ENCODE measurements at regions not wholly inside any gene's neighbourhood (a gene's known extent, or its start where the extent isn't known, plus 50 kb on each side); places are given as distances from the start of the nearest gene placed in this dataset.
A peak's percentile ranks its signal among the peaks of the same experiment; 100 is the strongest.

GRCh38 chr14:89603938-89604480 is 187.0 kb upstream of the FOXN3 start:
- DNase-seq (ENCODE audit: low spot score), result no peak

- no peak for DNase-seq (ENCODE audit: low spot score)
Observed at GRCh38 chr14:89600950-89601826, 184.2 kb upstream of the FOXN3 start.

- no peak for DNase-seq (ENCODE audit: low spot score)
Observed at GRCh38 chr14:89600029-89600428, 183.0 kb upstream of the FOXN3 start.

- no peak for DNase-seq (ENCODE audit: low spot score)
Observed at GRCh38 chr14:89598548-89599186, 181.6 kb upstream of the FOXN3 start.

- no peak for DNase-seq (ENCODE audit: low spot score)
Observed at GRCh38 chr14:89592961-89593360, 175.9 kb upstream of the FOXN3 start.

- no peak for DNase-seq (ENCODE audit: low spot score)
Observed at GRCh38 chr14:89589400-89590118, 172.5 kb upstream of the FOXN3 start.

- DNase-seq (ENCODE audit: low spot score), result no peak
Observed at GRCh38 chr14:89588840-89589296, 171.8 kb upstream of the FOXN3 start.

GRCh38 chr14:89588016-89588415 is 171.0 kb upstream of the FOXN3 start:
- no peak for DNase-seq (ENCODE audit: low spot score)

- DNase-seq (ENCODE audit: low spot score), result no peak
Observed at GRCh38 chr14:89587136-89587420, 170.0 kb upstream of the FOXN3 start.

- DNase-seq (ENCODE audit: low spot score), result no peak
Observed at GRCh38 chr14:89586258-89587135, 169.5 kb upstream of the FOXN3 start.

GRCh38 chr14:89578156-89578555 is 161.1 kb upstream of the FOXN3 start:
- no peak for DNase-seq (ENCODE audit: low spot score)

- DNase-seq (ENCODE audit: low spot score), result peak; percentile 37
Observed at GRCh38 chr14:89576960-89577359, 159.9 kb upstream of the FOXN3 start.

- DNase-seq (ENCODE audit: low spot score), result peak; percentile 39
Observed at GRCh38 chr14:89576145-89576927, 159.3 kb upstream of the FOXN3 start.

GRCh38 chr14:89575386-89576061 is 158.5 kb upstream of the FOXN3 start:
- DNase-seq (ENCODE audit: low spot score), result no peak

- no peak for DNase-seq (ENCODE audit: low spot score)
Observed at GRCh38 chr14:89574420-89574819, 157.4 kb upstream of the FOXN3 start.

GRCh38 chr14:89573399-89573657 is 156.3 kb upstream of the FOXN3 start:
- DNase-seq (ENCODE audit: low spot score), result no peak

- DNase-seq (ENCODE audit: low spot score), result no peak
Observed at GRCh38 chr14:89572596-89573398, 155.8 kb upstream of the FOXN3 start.

- DNase-seq (ENCODE audit: low spot score), result no peak
Observed at GRCh38 chr14:89571491-89571890, 154.5 kb upstream of the FOXN3 start.

GRCh38 chr14:89566644-89567415 is 149.8 kb upstream of the FOXN3 start:
- no peak for DNase-seq (ENCODE audit: low spot score)

Data from iPS-NIHi11 (cell line).